Panc1 (cell line): ENCODE measurements at regions not wholly inside any gene's neighbourhood (a gene's known extent, or its start where the extent isn't known, plus 50 kb on each side); places are given as distances from the start of the nearest gene placed in this dataset.

ENCODE experiments used
- CTCF ChIP-seq: fragments of 450-650 bp; IDR thresholded peaks from 2 replicates; pipeline ENCODE4 v1.5.1; 2017; ENCODE audit warnings: mild to moderate bottlenecking
- REST ChIP-seq, 2 experiments: IDR thresholded peaks; 2 replicates each; pipeline ENCODE4 v1.6.1; 2011 to 2012; ENCODE audit warnings: low read depth in 2 of 2, control low read depth in 1 of 2, low read length in 1 of 2, mild to moderate bottlenecking in 1 of 2, moderate library complexity in 1 of 2; ENCODE audit not compliant: insufficient read depth in 1 of 2
- SIN3A ChIP-seq: IDR thresholded peaks from 2 replicates; pipeline ENCODE4 v1.6.1; 2012; ENCODE audit warnings: low read depth, mild to moderate bottlenecking, low read length, moderate library complexity, borderline replicate concordance; ENCODE audit not compliant: insufficient read depth

GRCh38 chr4:176864238-176864637, 71.5 kb upstream of the VEGFC start:
- TF ChIP-seq CTCF = no peak
- no peak for TF ChIP-seq REST (IDR thresholded peaks at IDR 0.05; ENCODE audit: insufficient read depth in 1 of 2, low read depth in 2 of 2, low read length in 1 of 2)
- TF ChIP-seq SIN3A = no peak
